ENCODE measurements at regions not wholly inside any gene's neighbourhood (a gene's known extent, or its start where the extent isn't known, plus 50 kb on each side); places are given as distances from the start of the nearest gene placed in this dataset.
"Not testable (repeated sequence)": the region's sequence is repeated elsewhere in the genome, so short reads cannot be mapped to it uniquely, and the experiment has no call there.

DNA sequence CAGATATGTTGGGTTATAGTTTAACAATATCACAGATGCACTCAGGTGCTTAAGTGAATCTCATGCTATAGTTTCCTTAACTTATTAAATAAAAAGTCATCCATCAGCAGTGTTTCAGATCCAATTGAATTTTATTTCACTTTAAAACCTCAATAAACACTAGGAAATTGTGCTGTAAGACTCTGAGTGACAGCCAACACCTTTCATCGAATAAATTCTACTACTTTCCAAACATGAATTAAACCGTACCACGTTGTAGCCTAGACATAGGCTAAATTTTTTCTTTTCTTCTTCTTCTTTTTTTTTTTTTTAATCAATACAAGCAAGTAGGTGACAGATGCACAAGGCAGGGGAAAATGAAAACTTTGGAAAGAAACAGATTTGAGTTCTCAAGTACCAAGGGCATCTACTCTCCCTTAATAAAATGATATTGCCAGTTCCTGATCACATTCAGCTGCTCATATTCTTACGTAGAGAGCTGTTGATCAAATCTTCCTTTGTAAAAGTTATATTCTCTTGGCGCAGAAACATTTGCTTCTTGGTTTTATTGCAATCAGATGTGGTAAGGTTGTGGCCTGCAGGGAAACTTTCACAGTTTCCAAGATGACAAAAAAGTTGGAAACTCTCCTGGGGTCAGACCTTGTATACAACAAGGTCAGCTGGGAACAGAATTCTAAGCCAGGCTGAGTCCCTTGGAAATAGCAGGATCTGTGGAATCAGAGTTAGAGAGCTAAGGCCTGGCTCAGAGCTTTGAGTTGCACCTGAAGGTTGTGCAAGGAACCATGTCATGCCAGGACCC lies 147.7 kb downstream of the CD47 start:
- no peak for DNase-seq (ENCODE audit: low read depth, low spot score)

DNA sequence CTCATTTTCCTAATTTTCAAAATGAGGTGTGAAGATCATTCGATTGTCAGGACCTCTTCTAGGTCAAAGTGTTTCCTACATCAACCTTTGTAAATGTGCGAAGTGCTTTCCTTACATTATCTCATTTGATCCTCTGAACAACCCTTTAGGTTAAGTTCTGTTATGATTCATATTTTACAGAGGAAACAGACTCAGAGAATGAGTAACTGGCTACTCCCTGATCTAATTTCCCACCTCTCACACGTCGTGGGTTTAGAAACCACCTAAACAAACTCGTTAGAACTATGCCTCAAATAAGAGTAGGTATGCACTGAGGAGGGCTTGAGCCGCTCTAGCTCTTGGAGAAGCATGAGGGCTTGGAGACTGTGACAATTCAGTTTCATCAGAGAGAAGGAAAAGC lies 148.6 kb downstream of the CD47 start:
- no peak for DNase-seq (ENCODE audit: low read depth, low spot score)

DNA sequence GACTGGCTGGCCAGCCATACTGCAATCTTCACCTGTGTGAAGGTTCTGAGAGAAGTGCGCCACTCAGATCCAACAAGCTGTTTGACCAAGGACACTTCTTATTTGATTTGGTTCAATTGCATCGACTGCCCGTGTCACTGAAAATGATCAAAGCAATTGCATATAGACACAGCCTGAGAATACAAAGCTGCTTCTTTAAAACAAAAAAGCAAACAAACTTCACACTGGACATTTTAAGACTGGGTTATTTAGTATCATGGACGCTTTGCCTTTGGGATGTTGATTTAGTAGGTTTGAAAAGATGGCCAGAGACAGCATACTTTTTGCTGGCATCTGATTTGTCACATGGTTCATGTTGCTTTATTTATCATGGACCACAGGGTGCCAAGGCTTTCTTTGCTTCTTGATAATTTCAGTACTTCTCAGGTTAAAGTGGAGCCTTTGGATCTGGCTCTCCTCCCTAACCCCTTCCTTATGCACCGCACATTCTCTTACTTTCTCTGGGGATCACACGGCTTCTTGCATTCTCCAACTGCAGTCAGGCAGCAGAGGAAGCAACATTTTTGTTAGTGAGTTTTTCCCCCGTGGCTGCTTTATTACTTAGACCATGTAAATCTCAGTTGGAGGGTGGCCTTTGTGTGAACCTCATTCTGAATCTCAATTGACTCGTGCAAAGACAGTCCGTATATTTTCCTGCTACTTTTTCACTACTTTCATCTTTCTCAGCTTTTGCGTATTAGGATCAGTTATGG lies 151.0 kb downstream of the CD47 start:
- DNase-seq (ENCODE audit: low read depth, low spot score), result no peak

DNA sequence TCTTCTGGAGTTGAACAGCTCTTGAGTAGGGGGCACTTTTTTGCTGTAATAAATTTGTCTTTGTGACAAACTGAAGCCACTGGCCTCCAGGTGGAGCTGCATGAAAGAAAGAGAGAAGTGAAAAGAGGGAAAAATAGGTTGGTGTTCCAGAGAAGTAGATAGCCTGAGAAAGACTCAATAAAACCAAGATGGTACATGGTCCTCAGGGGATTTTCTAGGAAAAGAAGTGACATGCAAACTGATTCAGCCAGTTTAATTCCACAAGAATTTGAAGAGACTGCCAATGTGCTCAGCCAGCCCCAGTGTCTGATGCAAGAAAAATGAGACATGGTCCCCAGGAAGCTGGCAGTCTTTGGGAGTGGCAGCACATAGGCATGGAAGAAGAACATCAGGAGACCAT lies 152.7 kb downstream of the CD47 start:
- no peak for DNase-seq (ENCODE audit: low read depth, low spot score)

DNA sequence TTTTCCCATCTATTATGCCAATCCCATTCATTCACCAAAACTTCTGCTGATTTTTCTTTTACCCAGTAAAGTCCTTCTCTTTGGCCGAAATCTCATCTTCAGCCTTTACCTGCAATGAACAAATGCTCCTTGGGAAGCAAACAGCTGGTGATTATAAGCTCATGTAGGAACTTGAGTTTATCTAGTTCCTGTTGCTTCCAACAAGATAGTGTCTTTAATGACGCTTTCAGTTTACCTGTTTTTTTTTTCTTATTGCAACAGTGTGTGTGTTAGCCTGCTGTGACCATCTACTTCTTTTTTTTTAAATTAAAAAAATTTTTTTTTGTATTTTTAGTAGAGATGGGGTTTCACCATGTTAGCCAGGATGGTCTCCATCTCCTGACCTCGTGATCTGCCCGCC lies 156.0 kb downstream of the CD47 start:
- no peak for DNase-seq (ENCODE audit: low read depth, low spot score)

DNA sequence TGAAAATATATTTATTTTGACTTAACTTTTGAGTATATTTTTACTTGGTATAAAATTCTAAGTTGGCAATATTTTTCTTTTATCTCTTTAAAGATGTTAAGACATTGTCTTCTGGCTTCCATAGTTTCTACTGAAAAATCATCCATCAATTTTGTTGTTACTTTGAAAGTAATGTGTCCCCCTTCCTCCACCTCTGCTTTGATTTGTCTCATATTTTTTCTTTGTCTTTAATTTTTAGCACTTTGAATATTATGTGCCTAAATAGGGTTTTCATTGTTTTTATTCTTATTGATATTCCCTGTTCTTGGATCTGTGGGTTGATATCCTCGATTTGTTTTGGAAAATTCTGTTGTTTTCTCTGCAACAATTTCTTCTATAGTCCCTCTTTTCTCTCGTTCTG lies 157.4 kb downstream of the CD47 start:
- DNase-seq (ENCODE audit: low read depth, low spot score), result no peak

DNA sequence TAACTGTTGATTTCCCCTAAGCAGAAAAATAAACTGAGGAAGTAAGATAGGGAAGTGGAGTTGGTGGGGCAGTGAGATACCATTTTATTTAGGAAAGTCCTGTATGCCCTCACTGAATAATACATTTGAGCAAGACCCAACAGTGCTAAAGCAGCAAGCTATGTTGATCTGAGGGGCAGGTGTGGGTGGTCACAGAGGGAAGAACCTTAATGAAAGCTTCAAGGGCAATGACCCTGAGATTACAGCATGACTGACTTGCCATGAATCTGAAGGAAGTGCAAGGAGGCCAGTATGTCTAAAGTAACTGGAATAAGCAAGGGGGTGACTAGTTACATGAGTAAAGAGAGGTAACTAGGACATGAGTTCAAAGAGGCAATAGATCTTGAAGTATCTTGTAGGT lies 159.5 kb downstream of the CD47 start:
- no peak for DNase-seq (ENCODE audit: low read depth, low spot score)

DNA sequence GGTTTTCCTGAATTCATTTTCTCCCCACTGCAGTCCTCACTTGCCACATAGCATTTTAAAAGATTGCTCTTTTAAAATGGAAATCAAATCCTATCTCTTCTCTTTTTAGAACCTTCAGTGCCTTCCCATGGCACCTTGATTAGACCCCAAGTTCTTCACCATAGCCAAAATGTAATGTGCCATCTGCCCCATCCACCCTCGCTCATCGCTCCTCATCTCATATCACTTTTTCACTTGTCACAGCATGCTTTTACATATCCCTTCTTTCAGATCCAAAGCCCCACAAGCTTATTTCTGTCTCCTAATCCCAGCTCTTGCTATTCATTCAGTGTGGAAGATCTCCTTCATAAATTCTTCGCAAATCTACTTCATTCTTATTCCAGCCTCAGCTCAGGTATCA lies 161.7 kb downstream of the CD47 start:
- DNase-seq (ENCODE audit: low read depth, low spot score), result no peak

DNA sequence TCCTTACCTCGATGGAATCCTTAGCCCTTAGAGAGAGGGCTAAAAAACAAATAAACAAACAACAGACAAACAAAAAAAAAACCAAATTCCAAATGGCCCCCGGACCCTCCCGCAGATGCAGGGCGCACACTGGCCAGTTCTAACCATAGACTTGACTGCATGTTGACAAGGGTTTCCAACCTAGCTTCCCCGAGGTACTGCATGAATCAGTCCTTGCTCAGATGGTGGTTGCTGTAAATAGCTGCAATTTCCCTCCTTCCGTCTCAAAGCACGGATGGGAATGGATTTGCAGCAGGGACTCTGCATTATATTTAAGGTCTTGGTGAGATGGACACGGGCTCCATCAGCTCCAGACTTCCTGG lies 162.8 kb downstream of the CD47 start:
- DNase-seq (ENCODE audit: low read depth, low spot score), result no peak

DNA sequence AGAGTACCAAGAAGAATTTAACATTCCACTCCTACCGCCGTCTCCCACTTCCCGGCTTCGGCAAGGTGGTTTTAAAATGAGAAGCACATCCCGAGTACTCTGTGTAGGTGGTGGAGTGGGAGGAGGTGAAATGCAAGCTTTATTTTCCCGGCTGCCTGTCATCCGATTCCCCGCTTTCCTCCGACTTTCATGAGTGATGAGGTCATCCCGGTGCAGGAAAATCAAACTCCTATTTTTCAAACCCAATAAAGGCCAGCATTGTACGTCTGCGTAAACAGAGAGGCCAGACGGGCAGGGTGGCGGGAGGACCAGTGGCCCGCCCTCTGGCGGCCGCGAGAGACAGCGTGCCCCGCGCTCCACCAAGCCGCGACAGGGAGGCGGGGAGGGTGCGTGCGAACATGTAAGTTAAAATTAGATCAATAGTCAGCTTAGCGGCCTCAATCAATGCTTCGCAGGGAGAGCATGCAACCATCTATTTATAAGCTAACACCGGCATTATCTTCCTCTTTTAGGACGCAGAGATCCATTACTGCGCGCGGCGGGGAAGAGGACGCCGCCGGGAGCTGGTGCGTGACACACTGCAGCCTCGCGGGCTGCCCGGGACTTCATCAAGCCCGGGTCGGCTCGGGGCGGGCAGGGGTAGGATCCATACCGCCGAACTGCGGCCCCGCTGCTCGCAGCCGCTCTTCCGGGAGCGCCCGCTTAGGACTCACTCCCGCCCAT lies 163.3 kb downstream of the CD47 start:
- peak; percentile 10 for DNase-seq (ENCODE audit: low read depth, low spot score)

DNA sequence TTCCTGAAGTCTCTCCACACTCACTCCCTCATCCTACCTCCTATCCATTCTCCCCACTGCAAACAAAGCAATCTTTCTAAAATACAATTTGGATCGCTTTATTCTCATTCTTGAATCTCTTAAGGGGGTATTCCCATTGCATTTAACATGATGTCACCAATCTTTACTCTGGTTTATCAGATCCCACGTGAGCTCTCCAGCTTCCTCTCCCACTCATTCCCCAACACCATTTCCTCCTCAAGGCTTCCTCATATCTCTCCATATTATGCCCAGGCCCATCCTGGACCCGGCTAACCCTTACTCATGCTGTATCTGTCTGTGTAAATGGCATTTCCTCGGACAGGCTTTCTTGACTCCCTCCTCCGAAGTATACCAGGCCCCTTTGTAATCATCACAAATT lies 165.0 kb downstream of the CD47 start:
- DNase-seq (ENCODE audit: low read depth, low spot score), result no peak

DNA sequence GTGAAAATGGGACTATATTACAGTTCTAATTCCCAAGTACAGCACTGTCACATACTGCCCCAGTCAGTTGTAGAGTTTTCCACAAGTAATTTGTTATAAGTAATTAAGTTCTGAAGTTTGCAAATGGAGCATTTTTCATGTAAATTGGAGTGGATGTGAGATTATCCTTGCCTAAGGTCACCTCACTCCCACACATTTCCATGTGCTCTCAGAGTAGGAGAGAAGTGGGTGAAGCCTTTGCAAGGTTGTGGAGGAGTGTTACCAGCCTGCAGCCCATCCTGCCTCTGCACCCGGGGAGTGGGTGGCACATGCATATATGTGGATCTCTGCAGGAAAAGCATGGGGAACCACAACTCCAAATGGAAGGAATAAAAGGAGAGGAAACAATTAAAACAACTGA lies 169.8 kb downstream of the CD47 start:
- no peak for DNase-seq (ENCODE audit: low read depth, low spot score)

DNA sequence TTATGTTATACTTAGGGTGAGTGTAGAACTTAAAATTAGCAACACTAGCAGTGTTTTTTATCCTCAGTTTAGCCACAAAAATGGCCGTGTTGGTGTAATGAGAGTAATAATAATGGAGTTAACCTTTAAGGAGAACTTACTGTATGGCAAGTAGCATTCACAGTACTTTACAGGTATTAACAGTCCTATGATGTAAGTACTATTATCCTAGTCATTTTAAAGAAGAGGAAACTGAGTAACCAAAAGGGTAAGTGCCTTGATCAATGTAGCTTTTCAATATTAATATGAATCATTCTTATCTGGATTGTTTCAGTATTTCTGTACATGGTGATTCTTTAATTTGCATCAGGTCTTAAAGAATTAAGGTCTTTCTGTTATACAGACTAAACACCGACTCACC lies 170.3 kb downstream of the CD47 start:
- DNase-seq (ENCODE audit: low read depth, low spot score), result no peak

DNA sequence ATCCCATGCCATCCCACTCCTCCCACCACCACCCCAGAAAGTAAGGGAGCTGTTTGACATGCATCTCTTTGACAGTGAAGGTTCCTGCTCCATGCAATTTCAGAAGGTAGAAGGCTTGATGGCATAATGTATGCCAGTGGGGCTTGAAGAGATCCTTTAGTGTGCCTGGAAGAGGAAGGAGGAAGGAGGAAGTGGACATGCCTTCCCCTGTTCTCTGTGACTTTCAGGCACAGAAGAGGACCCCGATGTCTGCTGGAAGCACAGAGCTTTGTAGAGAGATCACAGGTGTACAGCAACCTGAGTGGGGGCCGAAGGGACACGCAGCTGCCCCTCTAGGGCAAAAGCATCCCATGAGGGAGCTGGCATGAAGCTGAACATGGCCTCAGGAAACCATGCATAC lies 171.6 kb downstream of the CD47 start:
- DNase-seq (ENCODE audit: low read depth, low spot score), result no peak

DNA sequence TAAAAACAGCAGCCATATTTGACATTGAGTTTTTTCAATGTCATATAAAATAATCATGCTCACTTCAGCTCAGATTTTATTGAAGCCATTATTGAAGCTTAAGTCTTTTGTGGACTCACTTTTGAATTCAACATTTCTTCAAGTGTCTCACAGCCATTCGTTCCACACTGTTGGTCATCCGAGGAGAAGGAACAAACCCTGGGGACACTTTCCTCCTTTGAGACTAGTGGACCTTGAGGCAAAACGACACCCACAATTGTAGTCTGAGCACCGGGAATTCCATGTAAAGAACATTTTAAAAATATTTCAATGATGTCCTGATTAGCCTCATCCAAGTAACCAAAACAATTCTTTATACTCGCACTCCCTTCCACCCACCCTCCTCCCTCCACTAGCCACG lies 174.7 kb downstream of the CD47 start:
- DNase-seq (ENCODE audit: low read depth, low spot score), result no peak

DNA sequence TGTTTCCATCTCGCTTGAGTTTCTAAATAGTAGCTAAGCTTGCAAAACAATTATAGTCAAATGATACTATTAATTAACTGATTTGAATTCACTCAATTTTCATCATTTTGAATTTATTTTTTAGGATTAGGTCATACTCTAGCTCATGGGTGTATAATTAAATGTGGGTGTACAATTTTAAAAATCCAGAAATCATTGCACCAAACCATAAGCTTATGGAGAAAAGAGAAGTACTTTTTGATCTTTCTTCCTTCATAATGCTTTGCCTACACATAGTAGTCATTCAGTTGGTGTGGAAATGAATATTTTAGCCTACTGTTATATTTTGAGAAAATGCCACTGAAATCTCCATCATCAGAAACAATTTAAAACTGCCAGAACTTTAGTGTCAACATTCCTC lies 175.1 kb downstream of the CD47 start:
- no peak for DNase-seq (ENCODE audit: low read depth, low spot score)

DNA sequence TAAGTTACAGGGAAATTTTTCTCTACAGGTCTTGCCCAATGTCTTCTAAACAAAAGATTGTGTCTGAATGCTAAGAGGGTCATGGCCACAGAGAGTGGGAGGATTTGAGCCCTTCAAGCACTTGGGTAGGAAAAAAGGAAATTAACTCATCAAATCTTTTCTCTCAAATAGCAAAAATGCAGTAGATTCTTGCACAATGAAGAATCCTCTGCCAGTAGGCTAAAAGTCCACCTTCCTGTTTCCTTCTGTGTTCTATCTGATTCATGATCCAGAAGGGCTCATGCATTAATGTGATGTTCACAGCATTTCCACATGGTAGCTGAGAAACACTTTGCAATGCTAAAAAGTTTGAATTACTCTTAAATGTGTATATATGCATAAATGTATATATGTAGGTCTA lies 177.1 kb downstream of the CD47 start:
- no peak for DNase-seq (ENCODE audit: low read depth, low spot score)

DNA sequence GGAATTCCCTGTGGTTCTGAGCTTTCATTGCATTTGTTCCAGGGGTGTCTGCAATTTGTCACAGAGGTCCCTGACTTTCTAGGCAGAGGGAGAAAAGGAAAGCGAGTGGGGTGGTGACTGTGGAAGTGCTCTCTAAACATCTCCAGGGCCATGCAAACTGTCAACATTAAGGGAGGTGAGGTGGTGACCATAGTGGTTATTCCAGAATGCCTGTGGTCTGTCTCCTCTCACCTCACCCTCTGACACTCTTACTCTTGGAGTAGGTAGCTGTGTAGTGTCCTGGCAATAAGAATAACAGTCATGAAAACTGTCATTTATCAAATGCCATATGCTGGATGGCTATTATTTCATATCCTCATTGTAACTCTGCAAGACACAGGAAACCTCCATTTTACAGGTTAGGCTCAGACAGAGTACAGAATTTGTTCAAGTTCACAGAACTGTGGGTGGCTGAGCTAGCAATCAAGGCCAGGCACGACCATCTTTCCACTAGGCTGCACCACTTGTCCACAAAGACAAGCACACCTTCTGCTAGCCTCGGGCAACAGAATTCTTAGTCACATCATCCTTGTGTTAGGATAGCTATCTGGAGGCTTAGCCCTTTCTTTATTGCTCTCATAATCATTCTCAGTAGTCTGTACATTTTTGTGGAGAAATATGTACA lies 179.4 kb downstream of the CD47 start:
- no peak for DNase-seq (ENCODE audit: low read depth, low spot score)

DNA sequence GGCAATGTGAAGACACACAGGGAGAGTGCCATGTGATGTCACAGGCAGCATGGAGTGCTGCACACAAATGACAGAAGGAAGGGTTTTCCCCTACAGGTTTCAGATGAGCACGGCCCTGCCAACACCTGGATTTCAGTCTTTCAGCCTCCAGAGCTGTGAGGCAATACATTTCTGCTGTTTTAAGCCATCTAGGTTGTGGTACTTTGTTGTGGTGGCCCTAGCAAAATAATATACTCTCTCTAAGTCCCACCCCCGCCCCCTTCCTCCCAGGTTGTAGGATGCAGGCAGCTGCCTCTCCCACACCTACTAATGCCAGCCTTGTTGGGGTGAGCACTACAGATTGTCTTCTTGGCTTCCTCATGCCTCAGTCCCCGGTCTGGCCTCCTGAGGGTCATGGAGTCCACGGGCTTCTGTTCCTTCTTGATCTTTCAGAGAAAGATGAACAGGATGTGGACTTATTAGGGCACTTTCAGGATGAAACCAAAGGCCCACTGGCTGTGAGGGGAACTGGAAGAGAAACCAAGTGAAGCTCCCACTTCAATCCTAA lies 180.0 kb downstream of the CD47 start:
- DNase-seq (ENCODE audit: low read depth, low spot score), result no peak

DNA sequence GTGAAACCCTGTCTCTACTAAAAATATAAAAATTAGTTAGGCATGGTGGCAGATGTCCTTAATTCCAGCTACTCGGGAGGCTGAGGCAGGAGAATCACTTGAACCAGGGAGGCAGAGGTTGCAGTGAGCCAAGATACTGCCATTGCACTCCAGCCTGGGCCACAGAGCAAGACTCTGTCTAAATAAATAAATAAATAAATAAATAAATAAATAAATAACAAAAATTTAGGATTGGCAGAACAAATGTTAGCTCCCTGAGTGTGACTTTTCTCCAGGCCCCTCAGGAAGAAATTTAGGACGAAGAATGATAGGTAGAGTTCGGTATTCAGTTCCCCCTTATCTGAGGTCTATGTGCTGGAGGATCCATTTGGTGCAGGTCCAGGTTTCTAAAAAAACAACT lies 181.2 kb downstream of the CD47 start:
- not testable (repeated sequence) for DNase-seq (ENCODE audit: low read depth, low spot score)

DNA sequence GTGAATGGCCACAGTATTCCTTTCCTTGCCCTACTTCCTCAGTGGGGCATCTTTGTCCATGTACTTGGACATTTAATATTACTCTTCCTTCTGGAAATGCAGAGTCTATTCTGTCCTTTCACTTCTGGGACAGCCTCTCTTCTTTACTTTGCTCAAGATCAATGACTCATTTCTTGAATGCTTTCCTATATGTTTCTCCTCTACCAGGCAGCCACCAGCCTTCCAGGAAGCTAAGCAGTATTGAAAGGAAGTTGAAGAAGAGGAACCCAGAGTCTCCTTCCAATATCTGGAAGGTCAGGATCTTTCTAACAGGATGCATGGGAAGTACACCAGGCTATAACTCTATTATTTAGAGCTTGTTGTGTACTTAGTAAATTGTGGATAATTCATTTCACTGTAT lies 182.8 kb downstream of the CD47 start:
- no peak for DNase-seq (ENCODE audit: low read depth, low spot score)

DNA sequence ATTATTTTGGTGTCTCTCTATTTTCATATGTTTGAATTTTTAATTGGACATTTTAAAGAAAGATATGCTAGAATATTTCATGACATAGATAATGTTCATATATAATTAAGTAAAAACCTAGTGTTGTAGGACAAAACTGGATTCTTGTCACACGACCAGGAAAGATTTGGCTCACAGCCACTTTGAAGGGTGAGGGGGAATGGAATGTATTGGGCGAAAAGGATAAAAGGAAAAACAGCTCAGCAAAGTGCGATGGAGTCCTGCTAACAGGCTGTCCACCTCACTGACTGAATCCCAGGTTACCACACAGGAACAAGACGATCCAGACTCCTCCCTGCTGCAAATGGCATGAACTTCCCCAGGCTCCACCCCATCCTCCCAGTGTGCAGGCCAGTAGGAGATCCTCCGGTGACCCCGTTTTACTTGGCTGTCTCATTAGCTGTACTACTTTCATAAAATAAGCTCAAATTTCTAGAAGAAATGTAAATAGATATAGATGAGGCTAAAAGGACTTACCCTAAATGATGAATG lies 186.2 kb downstream of the CD47 start:
- no peak for DNase-seq (ENCODE audit: low read depth, low spot score)

Measured in brain pericyte (primary cell).